ENCODE measurements at regions not wholly inside any gene's neighbourhood (a gene's known extent, or its start where the extent isn't known, plus 50 kb on each side); places are given as distances from the start of the nearest gene placed in this dataset.

DNA sequence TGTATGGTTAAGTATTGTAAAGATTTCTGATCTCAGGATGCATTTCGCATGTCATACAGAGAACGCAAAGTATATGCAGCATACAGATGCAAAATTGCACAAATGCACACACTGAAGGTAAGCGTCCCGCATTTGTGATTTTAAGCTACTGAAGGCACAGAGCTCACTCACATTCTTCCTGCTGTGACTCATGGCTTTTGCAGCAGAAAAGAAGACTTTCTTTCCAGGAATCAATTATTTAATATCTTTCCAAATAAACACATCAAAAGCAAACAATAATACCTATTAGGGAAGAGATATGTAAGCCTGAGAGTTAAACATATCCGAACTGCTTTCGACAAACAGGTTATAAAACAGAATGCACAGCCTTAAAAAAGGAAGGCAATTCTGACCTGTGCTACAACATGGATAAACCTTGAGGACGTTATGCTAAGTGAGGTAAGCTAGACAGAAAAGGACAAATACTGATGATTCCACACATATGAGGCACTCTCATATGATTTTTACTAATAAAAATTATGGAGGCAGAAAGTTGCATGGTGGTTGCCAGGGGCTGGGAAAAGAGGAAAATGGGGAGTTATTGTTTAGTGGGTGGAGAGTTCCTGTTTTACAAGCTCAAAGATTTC, 109.0 kb downstream of the TFAP2A start:
- DNase-seq (ENCODE audit: low spot score): no peak

DNA sequence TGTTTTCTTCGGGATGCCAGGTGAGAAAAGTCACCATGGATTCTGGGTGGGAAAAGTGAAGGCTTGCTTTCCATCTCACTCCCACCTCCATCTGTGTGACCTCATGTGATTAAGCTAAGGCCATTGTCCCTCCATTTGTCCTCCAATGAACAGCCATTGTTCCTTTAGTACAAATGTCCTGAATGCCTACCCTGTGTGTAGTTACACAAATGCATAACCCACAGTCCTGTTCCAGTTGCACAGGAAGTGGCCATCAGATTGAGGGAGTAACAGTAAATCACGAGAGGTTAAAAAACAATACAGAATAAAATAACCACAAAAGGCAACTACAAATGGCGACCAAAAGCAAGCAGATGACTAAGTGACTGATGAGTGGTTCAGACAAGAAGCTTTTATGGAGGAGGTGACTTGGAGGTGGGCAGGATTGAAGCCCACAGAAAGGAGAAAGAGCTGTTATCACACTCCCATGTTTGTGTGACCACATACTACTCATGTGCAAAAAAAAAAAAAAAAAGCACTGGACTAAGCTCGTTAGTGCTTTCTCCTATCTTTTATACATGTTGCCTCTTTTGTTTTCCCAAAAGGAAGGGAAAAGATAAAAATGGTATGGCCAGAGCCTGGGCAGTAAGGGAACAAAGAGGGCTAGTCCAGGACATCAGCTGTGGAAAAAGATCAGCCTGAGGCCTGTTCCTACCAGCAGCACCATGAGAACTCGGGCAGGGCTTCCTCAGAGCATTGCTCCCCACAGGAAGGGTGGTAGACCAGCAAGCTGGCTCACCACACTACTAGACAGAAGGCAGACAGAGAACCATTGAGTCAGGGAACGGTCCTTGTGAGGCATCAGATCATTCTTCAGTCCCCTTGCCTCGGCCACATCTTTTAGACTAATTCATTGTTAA, 111.0 kb downstream of the TFAP2A start:
- DNase-seq (ENCODE audit: low spot score): peak; percentile 33

- no peak for DNase-seq (ENCODE audit: low spot score)
Measured at GRCh38 chr6:10302566-10303235, 112.2 kb downstream of the TFAP2A start.

DNA sequence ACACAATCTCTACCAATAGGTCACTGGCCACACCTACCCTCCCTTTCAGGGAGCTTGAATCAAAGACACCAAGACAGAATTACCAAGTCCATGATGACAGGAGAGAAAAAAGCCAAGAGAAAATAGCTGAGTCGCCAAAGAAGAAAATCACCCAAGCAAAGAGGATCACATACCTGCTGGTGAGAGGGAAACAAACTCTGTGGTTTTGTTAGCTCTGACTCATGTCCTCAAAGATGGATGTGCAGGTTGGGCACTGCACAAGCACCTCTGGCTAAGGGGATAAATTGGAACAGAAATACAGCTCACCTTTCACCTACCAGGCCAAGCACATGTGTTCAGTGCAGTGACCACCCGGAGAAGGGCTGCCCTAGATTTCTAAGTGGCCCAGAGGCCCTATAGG, 114.8 kb downstream of the TFAP2A start:
- DNase-seq (ENCODE audit: low spot score): peak; percentile 55

DNA sequence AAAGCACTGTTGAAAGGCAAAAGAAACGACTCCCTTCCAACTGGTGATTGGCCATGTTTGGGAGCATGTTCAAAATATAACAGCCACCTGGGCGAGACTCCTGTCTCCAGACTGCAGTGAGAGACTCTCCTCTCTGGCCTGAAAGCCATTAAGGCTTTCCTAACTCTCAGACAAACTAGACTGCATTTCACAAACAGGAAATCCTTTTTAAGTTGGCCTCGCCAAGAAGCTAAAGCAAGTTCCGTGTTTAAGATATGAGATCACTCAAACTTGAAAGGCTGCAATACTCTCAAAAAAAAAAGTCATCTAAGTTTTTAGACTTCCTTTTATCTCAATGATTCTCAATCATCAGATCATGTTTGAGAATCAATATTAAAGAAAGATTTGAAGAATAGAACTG, 117.0 kb downstream of the TFAP2A start:
- no peak for DNase-seq (ENCODE audit: low spot score)

DNA sequence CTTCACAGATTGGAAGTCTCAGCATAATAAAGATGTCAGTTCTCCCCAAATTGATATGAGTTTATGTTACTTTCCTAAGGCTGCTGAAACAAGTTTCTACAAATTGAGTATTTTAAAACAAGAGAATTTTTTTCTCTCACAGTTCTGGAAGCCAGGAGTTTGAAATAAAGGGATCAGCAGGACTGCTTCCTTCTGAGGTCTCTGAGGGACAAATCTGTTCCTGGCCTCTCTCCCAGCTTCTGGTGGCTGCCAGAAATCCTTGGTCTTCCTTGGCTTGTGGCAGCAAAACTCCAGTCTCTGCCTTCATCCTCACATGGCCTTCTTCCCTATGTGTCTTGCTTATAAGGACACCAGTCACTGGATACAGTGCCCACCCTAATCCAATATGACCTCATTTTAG, 136.1 kb downstream of the TFAP2A start:
- no peak for DNase-seq (ENCODE audit: low spot score)

DNA sequence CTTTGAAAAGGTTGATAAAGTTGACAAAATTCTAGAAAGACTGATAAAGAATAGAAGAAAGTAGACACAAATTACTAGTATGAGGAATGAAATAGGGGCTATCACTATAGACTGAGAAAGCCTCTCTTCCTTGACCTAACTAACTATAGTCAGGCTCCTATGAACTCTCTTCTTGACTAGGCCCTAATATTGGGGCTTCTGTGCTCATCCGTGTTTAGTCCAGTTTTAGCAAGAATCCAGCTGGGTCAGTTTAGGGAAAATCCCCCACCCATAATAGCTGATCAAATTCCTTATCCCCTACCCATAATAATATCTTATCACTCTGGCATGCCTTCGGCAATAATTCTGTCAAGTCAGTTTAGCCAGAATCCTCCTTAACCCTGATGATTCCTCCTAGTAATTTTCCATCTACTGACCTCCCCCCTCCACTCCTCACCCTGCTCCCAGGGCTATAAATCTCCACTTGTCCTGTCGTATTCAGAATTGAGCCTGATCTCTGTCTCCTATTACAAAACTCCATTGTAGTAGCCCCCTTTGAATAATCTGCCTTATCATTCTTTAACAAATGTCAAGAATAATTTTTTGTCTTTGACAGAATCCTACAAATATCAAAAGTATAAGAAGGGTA, 138.1 kb downstream of the TFAP2A start:
- DNase-seq (ENCODE audit: low spot score): peak; percentile 11

GRCh38 chr6:10276106-10276505, 138.8 kb downstream of the TFAP2A start:
- DNase-seq (ENCODE audit: low spot score): peak; percentile 47

DNA sequence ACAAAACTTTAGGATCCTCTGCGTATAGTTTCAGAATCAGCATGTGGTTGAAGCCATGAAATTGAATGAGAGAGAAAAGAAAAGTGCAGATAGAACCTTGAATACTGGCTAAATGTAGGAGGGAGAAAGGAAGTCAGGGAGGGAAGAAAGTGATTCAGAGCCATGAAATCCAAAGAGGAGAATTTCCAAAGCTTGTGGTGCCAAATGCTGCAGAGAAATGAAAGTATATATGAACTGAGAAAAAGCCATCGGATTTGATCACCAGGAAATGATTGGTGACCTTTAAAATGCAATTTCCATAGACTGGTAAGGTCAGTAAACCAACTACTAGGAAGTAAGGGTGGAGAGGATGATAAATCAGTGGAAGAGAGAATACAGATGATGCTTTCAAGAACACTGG, 142.3 kb downstream of the TFAP2A start:
- DNase-seq (ENCODE audit: low spot score): no peak

DNA sequence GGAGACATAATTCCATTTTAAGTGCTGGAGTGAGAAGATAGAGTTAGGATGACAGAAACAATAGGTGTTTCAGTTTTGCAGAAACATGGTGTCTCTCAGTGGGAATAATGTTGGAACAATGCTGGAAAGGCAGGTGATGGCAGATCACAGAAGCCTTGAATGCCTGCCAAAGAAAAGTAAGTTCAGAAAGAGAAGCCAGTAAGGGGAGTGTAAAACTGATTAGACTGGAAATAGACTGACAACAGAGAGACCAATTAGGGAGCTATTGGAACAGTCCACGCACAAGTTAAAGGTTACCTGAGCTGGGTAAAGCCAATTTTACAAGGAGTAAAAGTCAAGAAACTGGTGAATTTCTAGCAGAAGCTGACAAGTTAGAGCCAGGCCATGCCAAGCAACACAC, 142.9 kb downstream of the TFAP2A start:
- DNase-seq (ENCODE audit: low spot score): no peak

DNA sequence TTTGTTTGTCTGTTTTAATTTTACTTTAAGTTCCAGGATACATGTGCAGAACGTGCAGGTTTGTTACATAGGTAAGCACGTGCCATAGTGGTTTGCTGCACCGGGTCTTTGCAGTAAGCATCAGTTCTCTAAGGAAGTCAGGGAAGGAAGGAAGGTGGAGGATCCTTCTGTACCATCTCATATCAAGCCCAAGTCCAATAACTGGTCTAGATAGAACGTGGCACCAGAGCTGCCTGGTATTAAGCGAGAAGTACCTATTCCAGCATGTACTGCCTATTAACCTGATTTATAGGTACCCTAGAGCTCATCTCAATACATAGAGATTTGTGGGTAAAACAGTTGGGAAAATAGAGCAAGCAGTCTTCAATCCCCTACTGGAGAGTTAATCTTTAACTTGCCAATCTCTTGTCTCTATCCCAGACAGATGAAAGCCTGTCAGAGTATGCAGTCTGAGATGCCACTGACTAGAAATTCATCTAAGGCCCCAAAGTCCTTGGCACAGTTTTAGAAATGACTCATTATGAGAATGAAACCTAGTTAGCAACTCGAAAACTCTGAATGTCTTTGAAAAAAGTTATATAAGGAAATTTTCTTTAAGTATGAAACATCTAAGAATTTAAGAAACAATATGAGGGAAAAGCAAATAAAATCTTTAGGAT, 144.9 kb downstream of the TFAP2A start:
- DNase-seq (ENCODE audit: low spot score): peak; percentile 26

DNA sequence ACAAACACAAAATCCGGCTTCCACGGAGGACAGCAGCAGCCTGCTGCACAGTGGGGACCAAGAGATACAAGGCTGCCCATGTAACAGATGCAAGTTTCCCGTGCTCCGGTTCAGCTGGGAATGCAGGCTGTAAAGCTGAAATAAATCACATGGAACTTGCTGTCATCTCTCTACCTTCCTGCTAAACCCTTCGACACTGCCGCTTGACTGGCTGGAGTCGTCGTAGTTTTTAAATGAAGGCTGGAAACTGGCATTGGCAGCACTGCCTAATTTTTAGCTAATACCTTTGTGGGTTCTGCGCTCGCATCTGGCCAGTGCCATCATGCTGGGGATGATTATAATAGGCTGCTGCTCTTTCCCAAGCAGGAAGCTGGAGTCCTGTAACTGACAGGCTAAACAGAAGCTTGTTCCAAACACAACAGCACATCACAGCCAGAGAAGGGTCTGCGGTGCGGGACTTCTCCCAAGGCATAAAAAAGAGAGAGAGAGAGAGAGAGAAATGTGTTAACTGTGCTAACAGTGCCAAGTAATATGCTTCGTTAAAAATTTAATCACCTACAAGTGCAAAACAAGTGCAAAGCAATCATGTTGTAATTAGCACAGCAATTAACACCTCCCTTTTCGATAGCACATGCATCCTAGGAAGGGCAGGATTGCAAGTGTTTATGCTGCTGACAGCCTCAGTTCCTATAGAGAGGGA, 146.1 kb downstream of the TFAP2A start:
- DNase-seq (ENCODE audit: low spot score): peak; percentile 13

DNA sequence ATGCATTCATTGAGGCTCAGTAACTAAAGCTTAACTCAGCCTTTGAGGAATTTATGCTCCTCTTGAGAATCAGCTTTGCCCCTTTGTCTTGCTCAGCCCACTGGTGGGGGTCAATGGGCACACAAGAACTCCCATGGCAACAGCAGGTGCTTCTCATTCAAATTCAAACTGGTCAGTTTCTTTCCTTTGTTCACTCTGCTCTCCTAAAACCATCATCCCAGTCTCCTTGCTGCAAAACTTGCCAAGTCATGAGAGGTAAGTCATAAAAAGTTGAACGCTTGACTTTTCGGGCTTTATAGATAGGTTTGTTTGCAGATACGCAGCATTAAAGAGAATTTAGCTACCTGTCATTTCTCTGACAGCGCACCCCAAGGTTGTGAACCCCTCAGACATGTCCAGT, 146.8 kb downstream of the TFAP2A start:
- no peak for DNase-seq (ENCODE audit: low spot score)

- no peak for DNase-seq (ENCODE audit: low spot score)
Measured at GRCh38 chr6:10266462-10266861, 148.4 kb downstream of the TFAP2A start.

DNA sequence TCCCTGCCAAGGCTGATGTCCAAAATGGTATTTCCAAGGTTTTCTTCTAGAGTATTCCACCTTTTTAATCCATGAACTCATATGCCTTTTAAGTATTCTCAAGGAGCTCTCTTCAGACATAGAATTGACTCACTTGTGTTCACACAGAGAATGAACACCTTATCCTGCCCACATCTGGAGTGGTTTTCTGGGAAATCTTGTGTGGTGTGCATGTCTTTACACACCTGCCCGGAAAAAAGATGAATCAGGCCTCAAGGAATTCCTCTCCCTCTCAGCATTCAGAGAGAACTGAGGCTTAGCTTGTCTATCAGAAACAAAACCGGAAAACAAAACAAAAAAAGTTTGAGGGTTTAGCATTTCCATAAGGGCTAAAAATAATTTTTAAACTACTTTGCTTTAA, 148.8 kb downstream of the TFAP2A start:
- DNase-seq (ENCODE audit: low spot score): no peak

DNA sequence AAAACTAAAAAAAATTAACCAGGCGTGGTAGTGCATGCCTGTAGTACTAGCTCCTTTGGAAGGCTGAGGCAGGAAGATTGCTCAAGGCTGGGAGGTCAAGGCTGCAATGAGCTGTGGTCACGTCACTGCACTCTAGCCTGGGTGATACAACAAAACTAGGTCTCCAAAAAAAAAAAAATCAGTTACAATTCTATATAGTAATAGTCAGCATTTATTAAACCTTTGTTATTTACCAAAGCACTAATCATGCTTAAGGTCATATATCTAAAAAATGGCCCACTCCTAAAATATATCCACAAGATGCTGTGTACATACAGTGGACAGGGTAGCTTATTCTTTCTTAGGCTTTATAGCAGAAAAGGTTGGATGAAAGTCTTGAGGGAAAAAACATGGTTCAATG, 152.4 kb downstream of the TFAP2A start:
- DNase-seq (ENCODE audit: low spot score): no peak

GRCh38 chr6:10259671-10260070, 155.2 kb downstream of the TFAP2A start:
- DNase-seq (ENCODE audit: low spot score): no peak

DNA sequence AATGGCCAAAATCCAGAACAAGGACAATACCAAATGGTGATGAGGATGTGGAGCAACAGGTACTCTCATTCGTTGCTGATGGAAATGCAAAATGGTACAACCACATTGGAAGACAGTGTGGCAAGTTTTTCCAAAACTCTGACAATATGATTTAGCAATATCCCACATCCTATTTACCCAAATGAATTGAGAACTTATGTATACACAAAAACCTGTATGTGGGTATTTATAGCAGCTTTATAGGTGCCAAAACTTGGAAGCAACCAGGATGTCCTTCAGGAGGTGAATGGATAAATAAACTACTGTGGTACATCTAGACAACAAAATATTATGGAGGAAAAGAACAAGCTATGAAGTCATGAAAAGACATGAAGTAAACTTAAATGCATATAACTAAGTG, 156.5 kb downstream of the TFAP2A start:
- DNase-seq (ENCODE audit: low spot score): no peak

GRCh38 chr6:10256113-10256690, 158.7 kb downstream of the TFAP2A start:
- no peak for DNase-seq (ENCODE audit: low spot score)

GRCh38 chr6:10250655-10251220, 164.1 kb downstream of the TFAP2A start:
- DNase-seq (ENCODE audit: low spot score): no peak

All from A172 (cell line).